ENCODE measurements at regions not wholly inside any gene's neighbourhood (a gene's known extent, or its start where the extent isn't known, plus 50 kb on each side); places are given as distances from the start of the nearest gene placed in this dataset.

DNA sequence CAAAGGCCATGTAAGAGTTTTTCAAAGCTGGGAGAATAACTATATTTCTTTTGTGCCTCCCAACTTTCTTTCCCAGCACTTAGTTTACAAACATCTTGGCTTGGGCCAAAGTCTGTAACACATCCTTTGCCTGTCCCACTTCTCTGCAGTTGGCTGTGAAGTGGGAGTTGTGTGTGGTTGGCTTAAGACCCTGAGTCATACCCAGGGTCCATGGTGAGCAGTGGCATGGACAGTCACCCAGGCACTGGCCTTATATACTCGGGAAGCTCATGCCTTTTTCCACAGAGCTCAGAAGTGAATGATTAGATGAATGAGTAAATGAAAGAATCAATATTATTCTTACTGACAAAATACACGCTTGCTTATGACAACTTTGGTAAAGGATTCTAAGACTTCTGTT, 231.4 kb downstream of the BLID start:
- DNase-seq (no peak), ATAC-seq (ENCODE audit: low read depth) (no peak)
- H4K20me1 ChIP-seq (ENCODE audit: control insufficient read depth, insufficient read depth, low read length, poor library complexity, severe bottlenecking), result no peaks in the 10 kb centered on the region
- no peaks in the 10 kb centered on the region for H3K79me2 ChIP-seq (ENCODE audit: control insufficient read depth, insufficient read depth, low read length)
- POLR2A ChIA-PET, result no interaction called here
- peaks cover 3% of the 10 kb centered on the region for H3K27me3 Mint-ChIP-seq
- no peak overlapping the region for H3K27ac ChIP-seq (ENCODE audit: low read length in 2 of 2)
- WGBS (ENCODE audit: insufficient coverage), result no CpG with 5 or more reads among the region's 2 CpGs
- no peak overlapping the region for H3K4me3 Mint-ChIP-seq
- no peaks in the 10 kb centered on the region for H3K27me3 ChIP-seq (replicated peaks in 1 of 4; ENCODE audit: control extremely low read depth in 1 of 4, control insufficient read depth in 3 of 4, insufficient read depth in 4 of 4, low read length in 3 of 4)
- intact Hi-C loops (cut with micrococcal nuclease), result no loop called here
- H3K9me3 Mint-ChIP-seq (ENCODE audit: insufficient read depth), result no peaks in the 10 kb centered on the region
- H3K36me3 ChIP-seq (replicated peaks in 1 of 2; ENCODE audit: control extremely low read depth in 1 of 2, control insufficient read depth in 1 of 2, extremely low read depth in 1 of 2, insufficient read depth in 2 of 2, low read length in 1 of 2), result no peaks in the 10 kb centered on the region
- H3K4me1 ChIP-seq (ENCODE audit: control insufficient read depth in 2 of 2, insufficient read depth in 2 of 2, low read length in 2 of 2), result no peaks in the 10 kb centered on the region
- TF ChIP-seq EZH2 (IDR thresholded peaks at IDR 0.05; ENCODE audit: borderline replicate concordance, insufficient read depth, low read depth, low read length, poor library complexity, severe bottlenecking), result no peak
- TF ChIP-seq, protein P1, sequence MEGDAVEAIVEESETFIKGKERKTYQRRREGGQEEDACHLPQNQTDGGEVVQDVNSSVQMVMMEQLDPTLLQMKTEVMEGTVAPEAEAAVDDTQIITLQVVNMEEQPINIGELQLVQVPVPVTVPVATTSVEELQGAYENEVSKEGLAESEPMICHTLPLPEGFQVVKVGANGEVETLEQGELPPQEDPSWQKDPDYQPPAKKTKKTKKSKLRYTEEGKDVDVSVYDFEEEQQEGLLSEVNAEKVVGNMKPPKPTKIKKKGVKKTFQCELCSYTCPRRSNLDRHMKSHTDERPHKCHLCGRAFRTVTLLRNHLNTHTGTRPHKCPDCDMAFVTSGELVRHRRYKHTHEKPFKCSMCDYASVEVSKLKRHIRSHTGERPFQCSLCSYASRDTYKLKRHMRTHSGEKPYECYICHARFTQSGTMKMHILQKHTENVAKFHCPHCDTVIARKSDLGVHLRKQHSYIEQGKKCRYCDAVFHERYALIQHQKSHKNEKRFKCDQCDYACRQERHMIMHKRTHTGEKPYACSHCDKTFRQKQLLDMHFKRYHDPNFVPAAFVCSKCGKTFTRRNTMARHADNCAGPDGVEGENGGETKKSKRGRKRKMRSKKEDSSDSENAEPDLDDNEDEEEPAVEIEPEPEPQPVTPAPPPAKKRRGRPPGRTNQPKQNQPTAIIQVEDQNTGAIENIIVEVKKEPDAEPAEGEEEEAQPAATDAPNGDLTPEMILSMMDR (IDR thresholded peaks at IDR 0.05), result no peak
- H3K9me3 ChIP-seq (ENCODE audit: control extremely low read depth in 1 of 3, control insufficient read depth in 2 of 3, insufficient read depth in 1 of 3, low read length in 2 of 3), result no peaks in the 10 kb centered on the region
- CTCF ChIA-PET, result no interaction called here
- no peaks in the 10 kb centered on the region for H3K4me1 Mint-ChIP-seq
- no peak overlapping the region for H2AFZ ChIP-seq (ENCODE audit: insufficient read depth, low read depth, low read length, poor library complexity, severe bottlenecking)
- H3K4me3 ChIP-seq (ENCODE audit: control extremely low read depth in 1 of 5, extremely low read depth in 1 of 5, insufficient read depth in 1 of 5, low read depth in 2 of 5, low read length in 4 of 5), result no peak overlapping the region
- no peak overlapping the region for H3K4me2 ChIP-seq (replicated peaks; ENCODE audit: low read depth, low read length, poor library complexity, severe bottlenecking)
- H3K27ac Mint-ChIP-seq, result no peak overlapping the region
- H3K9ac ChIP-seq (ENCODE audit: low read length), result no peak overlapping the region

DNA sequence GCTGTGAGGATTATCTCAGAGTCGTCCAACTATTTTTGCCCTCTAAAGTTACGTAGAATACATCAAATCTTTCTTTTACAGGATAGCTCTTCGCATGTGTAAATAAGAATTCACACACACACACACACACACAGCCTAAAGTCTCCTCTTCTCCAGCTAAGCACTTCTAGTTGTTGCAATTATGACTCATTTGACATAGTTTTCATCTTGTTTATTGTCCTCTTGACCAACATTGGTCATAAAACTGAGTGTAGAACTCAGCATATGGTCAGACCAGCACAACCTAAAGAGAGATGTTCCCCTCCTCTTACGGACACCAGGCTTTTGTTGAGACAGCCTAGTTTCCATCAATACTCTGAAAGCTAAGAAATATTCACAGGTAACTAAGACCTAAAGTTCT, 234.2 kb downstream of the BLID start:
- no peak overlapping the region for H3K4me3 Mint-ChIP-seq
- no peaks in the 10 kb centered on the region for H4K20me1 ChIP-seq (ENCODE audit: control insufficient read depth, insufficient read depth, low read length, poor library complexity, severe bottlenecking)
- WGBS (ENCODE audit: insufficient coverage), result 100% methylated on average over 2 of the region's 4 CpGs
- H3K4me2 ChIP-seq (replicated peaks; ENCODE audit: low read depth, low read length, poor library complexity, severe bottlenecking), result no peak overlapping the region
- POLR2A ChIA-PET, result no interaction called here
- H3K27ac Mint-ChIP-seq, result no peak overlapping the region
- H3K27ac ChIP-seq (ENCODE audit: low read length in 2 of 2), result no peak overlapping the region
- DNase-seq (no peak), ATAC-seq (ENCODE audit: low read depth) (no peak)
- no peaks in the 10 kb centered on the region for H3K79me2 ChIP-seq (ENCODE audit: control insufficient read depth, insufficient read depth, low read length)
- no peak overlapping the region for H3K9ac ChIP-seq (ENCODE audit: low read length)
- TF ChIP-seq, protein P1 (IDR thresholded peaks at IDR 0.05), result no peak
- no peak for TF ChIP-seq EZH2 (IDR thresholded peaks at IDR 0.05; ENCODE audit: borderline replicate concordance, insufficient read depth, low read depth, low read length, poor library complexity, severe bottlenecking)
- H3K27me3 Mint-ChIP-seq, result peaks cover 2% of the 10 kb centered on the region
- intact Hi-C loops (cut with micrococcal nuclease), result no loop called here
- H2AFZ ChIP-seq (ENCODE audit: insufficient read depth, low read depth, low read length, poor library complexity, severe bottlenecking), result no peak overlapping the region
- H3K9me3 ChIP-seq (ENCODE audit: control extremely low read depth in 1 of 3, control insufficient read depth in 2 of 3, insufficient read depth in 1 of 3, low read length in 2 of 3), result no peaks in the 10 kb centered on the region
- H3K27me3 ChIP-seq (replicated peaks in 1 of 4; ENCODE audit: control extremely low read depth in 1 of 4, control insufficient read depth in 3 of 4, insufficient read depth in 4 of 4, low read length in 3 of 4), result no peaks in the 10 kb centered on the region
- H3K9me3 Mint-ChIP-seq (ENCODE audit: insufficient read depth), result no peaks in the 10 kb centered on the region
- H3K4me1 Mint-ChIP-seq, result no peaks in the 10 kb centered on the region
- no peaks in the 10 kb centered on the region for H3K36me3 ChIP-seq (replicated peaks in 1 of 2; ENCODE audit: control extremely low read depth in 1 of 2, control insufficient read depth in 1 of 2, extremely low read depth in 1 of 2, insufficient read depth in 2 of 2, low read length in 1 of 2)
- CTCF ChIA-PET, result no interaction called here
- no peaks in the 10 kb centered on the region for H3K4me1 ChIP-seq (ENCODE audit: control insufficient read depth in 2 of 2, insufficient read depth in 2 of 2, low read length in 2 of 2)
- H3K4me3 ChIP-seq (ENCODE audit: control extremely low read depth in 1 of 5, extremely low read depth in 1 of 5, insufficient read depth in 1 of 5, low read depth in 2 of 5, low read length in 4 of 5), result no peak overlapping the region
